ENCODE measurements at regions not wholly inside any gene's neighbourhood (a gene's known extent, or its start where the extent isn't known, plus 50 kb on each side); places are given as distances from the start of the nearest gene placed in this dataset.

DNA sequence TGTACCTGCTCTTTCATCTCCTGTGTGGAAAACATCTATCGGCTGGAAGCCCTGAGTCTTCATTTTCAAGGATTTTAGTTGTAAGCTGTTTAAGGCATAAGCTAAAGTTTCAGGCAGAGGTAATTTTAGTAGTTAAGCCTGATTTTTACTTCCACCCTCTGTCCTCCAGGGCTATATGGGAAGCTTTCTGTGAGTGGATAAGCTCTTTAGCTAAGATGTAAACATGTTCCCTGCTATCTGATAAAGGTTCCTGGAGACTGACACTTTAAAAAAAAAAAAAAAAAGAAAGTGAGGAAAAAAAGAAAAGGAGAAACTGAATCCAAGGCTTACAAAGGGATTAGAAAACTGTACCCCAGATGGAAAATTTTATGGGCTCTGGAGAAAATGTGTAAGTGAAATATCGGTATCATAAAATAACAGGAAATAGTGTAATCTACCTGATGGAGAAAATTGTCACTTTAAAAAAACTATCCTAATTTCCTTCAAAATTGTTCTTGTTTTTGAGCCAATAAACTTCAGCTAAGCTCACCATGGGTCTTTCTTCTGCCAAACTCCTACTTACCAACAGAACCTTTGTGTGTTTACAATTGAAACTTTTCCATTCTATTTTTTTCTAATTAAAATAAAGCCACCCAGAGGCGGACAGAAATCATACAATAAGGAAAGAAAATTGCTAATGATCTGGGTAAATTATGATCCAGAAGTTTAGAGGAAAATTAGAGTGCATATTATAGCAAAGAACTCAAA, 180.5 kb downstream of the TGFB2 start:
- DNase-seq (ENCODE audit: low spot score in 2 of 2), result no peak
- FAIRE-seq, result no peak

- FAIRE-seq, result no peak
Observed at GRCh38 chr1:218526198-218526580, 181.1 kb downstream of the TGFB2 start.

GRCh38 chr1:218527737-218528136, 182.6 kb downstream of the TGFB2 start:
- DNase-seq (ENCODE audit: low spot score in 2 of 2) (no peak), FAIRE-seq (no peak)

More at GRCh38 chr1:218526198-218526580, 181.1 kb downstream of the TGFB2 start:
- no peak for DNase-seq (ENCODE audit: low spot score in 2 of 2)

- DNase-seq (ENCODE audit: low spot score in 2 of 2) (no peak), FAIRE-seq (no peak)
Observed at GRCh38 chr1:218529646-218530300, 184.6 kb downstream of the TGFB2 start.

GRCh38 chr1:218531936-218532335, 186.8 kb downstream of the TGFB2 start:
- DNase-seq (ENCODE audit: low spot score in 2 of 2) (no peak), FAIRE-seq (no peak)

DNA sequence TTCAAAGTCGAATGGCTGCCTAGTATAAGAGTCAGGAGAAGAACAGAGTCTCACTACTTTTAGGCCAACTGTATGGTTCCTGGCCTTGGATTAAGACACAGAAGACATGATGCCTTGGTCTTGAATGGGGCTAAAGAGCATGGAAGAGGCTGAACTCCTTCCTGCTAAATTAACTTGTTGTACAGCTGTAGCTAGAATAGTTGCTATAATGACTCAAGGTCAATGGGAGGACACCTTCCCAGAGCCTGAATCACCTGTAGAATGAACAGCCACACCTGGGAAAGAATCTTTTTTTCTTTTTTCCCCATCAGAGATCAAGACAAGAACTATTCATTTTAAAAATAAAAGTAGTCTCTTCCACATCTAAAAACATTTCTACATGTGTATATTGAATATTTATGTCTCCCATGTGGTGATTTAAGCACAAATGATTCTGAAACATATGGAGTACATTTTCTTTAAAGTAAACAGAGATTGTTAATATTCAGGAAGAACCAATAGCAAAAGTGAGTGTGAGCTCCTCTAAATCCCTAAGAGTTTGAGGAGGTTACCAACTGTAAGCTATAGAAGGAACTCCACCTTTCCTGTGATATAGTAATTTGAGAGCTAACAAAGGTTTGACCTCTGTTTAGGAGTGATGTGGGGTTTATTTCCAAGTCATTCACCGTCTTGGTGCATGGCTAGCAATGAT, 191.3 kb downstream of the TGFB2 start:
- no peak for FAIRE-seq
- no peak for DNase-seq (ENCODE audit: low spot score in 2 of 2)

- FAIRE-seq (no peak), DNase-seq (ENCODE audit: low spot score in 2 of 2) (no peak)
Observed at GRCh38 chr1:218537122-218537913, 192.2 kb downstream of the TGFB2 start.

- FAIRE-seq, result no peak
- DNase-seq (ENCODE audit: low spot score in 2 of 2), result no peak
Observed at GRCh38 chr1:218538341-218538740, 193.2 kb downstream of the TGFB2 start.

- FAIRE-seq, result no peak
- no peak for DNase-seq (ENCODE audit: low spot score in 2 of 2)
Observed at GRCh38 chr1:218546314-218546713, 201.2 kb downstream of the TGFB2 start.

DNA sequence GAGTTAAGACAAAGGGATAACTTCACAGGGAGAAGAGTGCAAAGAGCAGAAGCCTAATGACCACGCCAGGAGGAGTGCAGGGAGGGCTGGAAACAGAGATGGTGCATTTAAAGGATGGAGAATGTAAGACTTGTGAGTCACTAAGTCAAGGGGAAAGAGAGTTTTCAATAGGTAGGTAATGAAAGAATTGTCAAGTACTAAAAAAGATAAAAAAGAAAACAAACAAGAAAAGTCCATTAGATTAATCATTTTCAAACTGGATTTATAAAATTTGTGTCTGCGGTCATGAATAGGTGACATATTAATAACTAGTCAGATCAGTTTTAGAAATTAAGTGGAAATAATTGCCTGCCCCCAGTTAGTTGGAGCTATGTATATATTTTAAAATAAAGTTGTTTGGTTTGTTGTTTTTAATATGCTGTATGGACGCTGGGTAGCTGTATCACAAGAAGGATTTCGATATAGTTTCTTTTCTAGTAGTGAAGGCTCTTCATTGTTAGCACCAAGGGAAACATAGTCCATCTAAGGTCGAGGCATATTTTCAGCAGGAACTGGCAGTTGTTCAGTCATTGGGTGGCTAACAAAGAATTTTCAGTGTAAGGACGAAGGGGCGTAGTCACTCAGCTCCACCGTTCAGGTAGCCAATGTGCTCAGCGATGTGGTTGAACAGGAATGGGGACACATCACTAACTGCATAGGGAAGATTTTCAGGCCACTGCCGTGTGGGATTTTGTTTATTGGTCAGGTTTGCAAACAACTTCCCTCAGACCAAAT, 203.0 kb downstream of the TGFB2 start:
- DNase-seq (ENCODE audit: low spot score in 2 of 2) (no peak), FAIRE-seq (no peak)

DNA sequence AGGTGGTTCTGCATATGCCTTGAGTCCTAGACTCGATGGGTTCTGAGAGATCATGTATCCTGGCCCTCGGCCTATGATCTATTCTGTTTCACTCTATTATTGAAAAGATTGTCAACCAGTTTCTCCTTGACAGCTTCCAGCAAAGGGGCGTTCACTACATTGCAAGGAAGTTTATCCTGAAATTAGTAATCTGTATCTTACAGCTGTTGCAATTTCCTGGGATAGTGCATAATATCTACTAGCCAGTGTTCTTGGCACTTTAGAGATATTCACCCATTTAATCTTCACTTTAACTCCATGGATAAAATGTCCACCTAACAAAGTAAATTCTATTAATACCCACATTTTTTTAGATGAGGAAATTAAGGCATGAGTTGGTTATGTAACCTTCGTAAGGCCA, 203.6 kb downstream of the TGFB2 start:
- FAIRE-seq (no peak), DNase-seq (ENCODE audit: low spot score in 2 of 2) (no peak)

DNA sequence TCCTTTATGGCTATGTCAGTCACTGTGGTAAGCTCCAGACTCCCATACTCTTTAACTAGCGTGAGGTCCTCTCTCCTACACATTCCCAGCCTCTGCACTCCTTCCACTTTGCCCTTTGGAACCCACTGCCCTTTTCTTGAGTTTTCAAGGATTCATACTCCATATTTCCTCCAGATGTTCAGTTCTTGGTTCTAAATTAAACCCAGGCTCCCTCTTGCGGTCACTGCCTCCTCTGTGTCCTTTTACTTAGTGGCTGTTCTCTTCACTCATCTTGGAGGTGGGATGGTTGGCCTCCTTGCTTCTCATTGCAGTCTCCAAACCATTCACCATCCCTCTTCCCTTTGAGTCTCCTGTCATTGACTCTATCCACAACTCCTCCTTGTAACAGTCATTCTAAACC, 208.1 kb downstream of the TGFB2 start:
- DNase-seq (ENCODE audit: low spot score in 2 of 2), result no peak
- FAIRE-seq, result no peak

GRCh38 chr1:218556016-218556415, 210.9 kb downstream of the TGFB2 start:
- FAIRE-seq (no peak), DNase-seq (ENCODE audit: low spot score in 2 of 2) (no peak)

DNA sequence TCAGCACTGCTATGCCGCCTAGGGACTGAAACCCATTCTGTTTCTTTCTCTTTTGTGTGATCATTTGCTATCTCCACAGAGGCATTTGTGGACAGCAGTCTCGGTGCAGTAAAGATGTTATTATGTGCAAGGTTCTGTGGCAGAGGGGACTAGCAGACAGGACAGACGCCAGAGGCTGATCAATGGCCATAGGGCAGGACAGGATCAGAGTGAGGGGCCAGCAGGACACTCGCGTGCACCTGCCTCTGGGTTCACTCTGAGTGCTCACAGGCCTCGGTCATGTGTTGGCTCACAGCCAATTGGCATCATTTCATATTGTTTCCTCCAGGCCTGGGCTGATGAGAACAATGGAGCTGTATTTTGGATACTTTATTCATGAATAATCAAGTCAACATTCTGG, 212.6 kb downstream of the TGFB2 start:
- FAIRE-seq (no peak), DNase-seq (ENCODE audit: low spot score in 2 of 2) (no peak)

DNA sequence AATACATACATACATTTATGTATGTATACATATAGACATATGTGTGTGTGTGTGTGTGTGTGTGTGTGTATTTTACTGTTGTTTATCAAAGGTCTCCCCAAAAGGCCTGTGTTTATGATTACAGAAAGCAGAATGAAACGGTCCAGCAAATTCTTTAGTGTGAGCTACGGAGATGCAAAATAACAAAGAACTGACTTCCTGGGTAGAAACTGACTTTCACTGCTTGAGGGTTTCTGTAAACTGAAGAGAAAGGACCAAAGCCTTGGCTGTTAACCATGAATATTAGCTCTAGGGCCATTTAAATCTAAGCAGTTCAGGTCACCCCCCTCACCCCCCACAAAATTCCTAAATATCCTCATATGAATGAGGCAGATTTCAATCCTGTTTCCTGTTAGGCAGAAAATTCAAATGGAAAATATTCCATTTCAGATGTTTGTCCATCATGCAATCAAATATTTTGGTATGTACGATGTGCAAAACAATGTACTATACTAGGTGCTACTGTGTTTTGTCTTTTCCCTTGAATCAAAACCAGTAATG, 213.2 kb downstream of the TGFB2 start:
- FAIRE-seq (no peak), DNase-seq (ENCODE audit: low spot score in 2 of 2) (no peak)

GRCh38 chr1:218565377-218565776, 220.2 kb downstream of the TGFB2 start:
- DNase-seq (ENCODE audit: low spot score in 2 of 2), result no peak
- no peak for FAIRE-seq

GRCh38 chr1:218568962-218569550, 223.9 kb downstream of the TGFB2 start:
- no peak for DNase-seq (ENCODE audit: low spot score in 2 of 2)
- FAIRE-seq, result no peak

GRCh38 chr1:218570456-218570855, 225.3 kb downstream of the TGFB2 start:
- FAIRE-seq (no peak), DNase-seq (ENCODE audit: low spot score in 2 of 2) (no peak)

DNA sequence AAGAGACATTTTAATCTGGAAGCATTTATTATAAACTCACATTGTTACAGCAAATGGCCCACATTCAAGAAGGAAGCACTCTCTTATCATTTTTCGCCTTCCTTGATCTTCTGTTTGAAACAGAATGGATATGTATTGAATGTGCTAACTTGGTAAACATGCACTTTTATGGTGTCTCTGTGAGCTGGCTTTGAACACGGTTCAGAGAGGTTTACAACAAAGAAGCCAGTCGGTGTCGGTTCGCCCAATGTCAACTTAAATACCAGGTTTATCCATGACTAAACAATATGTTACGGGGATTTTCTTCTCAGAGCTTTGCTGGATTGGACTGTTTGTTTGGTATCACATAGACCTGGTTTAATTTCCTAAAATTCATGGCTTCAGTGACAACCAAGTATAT, 226.4 kb downstream of the TGFB2 start:
- no peak for DNase-seq (ENCODE audit: low spot score in 2 of 2)
- FAIRE-seq, result no peak
